Ovary (tissue), 3 donors: ENCODE measurements at regions not wholly inside any gene's neighbourhood (a gene's known extent, or its start where the extent isn't known, plus 50 kb on each side); places are given as distances from the start of the nearest gene placed in this dataset.

Experiments
- CTCF ChIP-seq, 3 donors: fragments of 450-650 bp in 2 of 3; fragments of 200-600 bp in 1 of 3; IDR thresholded peaks; one replicate each; pipeline versions ENCODE4 v1.5.1 to v1.8.0; 2016 to 2022; ENCODE audit warnings: antibody characterized with exemption in 3 of 3, mild to moderate bottlenecking in 1 of 3
- EP300 ChIP-seq: sonication (generic); formaldehyde crosslinking; IDR thresholded peaks from one replicate; pipeline ENCODE4 v1.6.1; 2017; ENCODE audit warnings: antibody characterized with exemption
- POLR2A ChIP-seq: fragments of 450-650 bp; IDR thresholded peaks from one replicate; pipeline ENCODE4 v1.6.1; 2017; ENCODE audit warnings: antibody characterized with exemption, mild to moderate bottlenecking, moderate library complexity
- donor health status: DM: no; HTN: no; CAD: no.

- TF ChIP-seq CTCF (IDR thresholded peaks at IDR 0.05) (no peak), EP300 (no peak), POLR2A (no peak)
Observed at GRCh38 chr6:71766146-71766760, 120.1 kb upstream of the RIMS1 start.
